NCI-H345 (cell line): ENCODE measurements at regions not wholly inside any gene's neighbourhood (a gene's known extent, or its start where the extent isn't known, plus 50 kb on each side); places are given as distances from the start of the nearest gene placed in this dataset.
"Not testable (repeated sequence)": the region's sequence is repeated elsewhere in the genome, so short reads cannot be mapped to it uniquely, and the experiment has no call there.

Experiments used
- DNase-seq: peaks from one replicate; lab custom pipeline; 2025; lab: John Stamatoyannopoulos, UW

DNA sequence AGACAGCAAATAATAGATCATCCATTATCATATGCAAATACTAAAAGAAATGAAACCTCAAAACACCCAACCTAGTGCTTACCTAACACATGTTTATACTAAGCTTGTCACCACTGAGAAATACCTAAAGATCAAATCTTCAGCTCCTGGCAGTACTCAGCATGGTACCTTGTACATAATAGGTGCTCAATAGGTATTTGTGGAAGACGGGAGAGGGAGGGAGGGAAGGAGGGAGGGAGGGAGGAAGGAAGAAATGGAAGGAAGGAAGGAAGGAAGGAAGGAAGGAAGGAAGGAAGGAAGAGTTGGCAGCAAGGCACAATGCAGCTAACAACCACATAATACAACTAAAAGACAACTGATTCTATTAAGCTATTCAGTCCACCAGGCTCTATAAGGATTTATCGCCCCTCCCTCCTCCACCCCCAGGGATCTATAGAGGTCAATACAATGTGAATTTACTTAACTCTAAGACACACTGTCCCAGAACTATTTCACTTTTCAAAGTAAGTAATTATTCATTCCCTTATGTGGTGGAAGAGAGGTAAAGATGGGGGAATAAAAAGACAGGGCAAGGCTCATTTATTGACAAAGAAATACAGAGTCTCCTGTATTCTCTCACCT, 328.9 kb downstream of the PAPSS1 start:
- DNase-seq = no peak

DNA sequence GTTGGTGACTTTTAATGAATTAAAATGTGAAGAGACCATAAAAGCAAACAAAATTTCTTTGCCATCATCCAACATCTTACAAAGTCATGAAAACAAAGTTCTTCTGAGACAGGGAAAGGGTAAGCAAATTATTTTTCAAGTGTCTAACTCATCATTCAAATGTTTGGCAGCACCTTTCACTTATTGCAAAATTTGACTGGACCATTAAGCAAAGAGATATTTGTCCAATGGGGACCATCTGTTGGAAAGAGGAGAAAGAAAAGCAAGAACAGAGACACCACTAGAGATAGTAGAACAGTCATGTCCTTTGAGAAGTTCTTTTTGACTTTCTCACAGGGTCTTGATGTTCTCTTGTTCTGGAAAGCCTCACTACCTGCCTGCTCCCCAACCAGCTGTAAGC, 330.1 kb downstream of the PAPSS1 start:
- DNase-seq = no peak

DNA sequence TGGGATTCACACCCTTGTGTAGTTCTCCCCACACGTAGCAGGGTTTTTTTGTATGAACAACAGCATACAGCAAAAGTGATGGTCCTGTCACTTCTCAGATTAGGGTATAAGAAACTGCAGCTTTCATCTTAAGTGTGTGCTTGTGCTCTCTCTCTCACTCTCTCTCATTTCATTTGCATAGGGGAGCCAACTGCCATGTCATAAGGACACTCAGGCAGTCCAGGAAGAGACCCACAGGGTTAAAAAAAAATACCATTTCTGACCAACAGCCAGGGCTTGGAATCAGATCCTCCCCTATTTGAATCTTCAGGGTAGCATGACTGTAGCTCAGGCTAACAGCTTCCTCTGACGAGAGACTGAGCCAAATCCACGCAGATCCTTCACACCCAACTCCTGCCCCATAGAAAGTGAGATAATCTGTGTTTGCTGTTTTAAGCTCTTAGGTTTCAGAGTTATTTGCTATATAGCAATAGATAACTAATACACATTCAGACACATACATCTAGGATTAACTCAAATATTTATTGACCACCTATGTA, 331.2 kb downstream of the PAPSS1 start:
- DNase-seq = no peak

GRCh38 chr4:107380836-107381438, 339.1 kb downstream of the PAPSS1 start:
- no peak for DNase-seq

DNA sequence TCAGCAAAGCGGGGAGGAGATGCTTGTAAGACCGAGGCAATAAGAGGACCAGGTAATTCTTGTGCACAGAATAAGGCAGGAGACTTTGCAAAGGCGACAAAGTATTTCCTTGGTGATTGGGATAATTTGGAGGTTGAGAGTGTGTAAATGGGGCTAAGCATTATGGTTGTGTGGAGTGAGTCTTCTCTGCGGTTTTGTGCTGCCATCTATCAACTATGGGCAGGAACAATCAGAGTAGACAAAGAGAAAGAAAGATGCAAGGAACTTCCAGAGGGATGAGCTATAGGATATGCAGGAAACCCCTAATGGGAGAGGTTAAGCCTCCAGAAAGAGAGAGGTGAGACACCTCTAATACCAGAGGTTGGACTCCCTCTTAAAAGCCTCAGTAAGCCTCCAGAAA, 339.8 kb downstream of the PAPSS1 start:
- DNase-seq = no peak

DNA sequence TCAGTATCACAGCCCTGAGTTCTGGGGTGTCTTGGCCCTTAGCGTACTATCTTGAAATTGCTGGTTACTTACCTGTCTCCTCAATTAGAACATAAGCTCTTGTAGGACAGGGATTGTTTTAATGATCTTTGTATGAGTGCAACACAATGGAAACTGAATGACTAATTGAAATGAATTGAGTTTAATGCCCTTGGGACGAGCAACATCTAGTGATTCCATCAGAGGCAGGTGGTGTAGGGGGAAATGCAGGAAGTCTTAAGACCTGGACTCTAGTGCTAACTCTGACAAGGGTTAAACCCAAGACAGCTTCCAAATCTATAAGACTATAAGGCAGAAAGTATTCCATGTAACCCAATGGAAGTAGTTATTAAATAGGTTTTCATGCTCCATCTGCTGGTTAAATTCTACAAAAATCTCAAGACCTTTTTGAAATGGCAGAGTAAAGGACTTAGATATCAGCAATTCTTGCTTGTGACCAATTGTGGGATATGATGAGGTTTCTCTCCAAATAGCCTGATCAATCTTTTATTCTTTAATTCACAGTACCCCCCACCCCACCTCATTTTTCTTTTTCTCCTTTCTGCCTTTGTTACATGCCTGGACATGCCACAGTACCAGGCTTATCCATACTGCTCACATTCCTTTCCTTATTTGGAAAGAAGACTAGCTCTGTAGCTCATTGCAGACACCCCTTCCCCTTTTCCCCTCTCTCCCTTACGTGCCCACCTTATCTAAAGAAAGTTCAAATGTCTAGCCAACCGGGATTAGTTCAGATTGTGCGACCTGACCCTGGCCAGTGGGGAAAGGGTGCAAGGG, 340.8 kb downstream of the PAPSS1 start:
- no peak for DNase-seq

DNA sequence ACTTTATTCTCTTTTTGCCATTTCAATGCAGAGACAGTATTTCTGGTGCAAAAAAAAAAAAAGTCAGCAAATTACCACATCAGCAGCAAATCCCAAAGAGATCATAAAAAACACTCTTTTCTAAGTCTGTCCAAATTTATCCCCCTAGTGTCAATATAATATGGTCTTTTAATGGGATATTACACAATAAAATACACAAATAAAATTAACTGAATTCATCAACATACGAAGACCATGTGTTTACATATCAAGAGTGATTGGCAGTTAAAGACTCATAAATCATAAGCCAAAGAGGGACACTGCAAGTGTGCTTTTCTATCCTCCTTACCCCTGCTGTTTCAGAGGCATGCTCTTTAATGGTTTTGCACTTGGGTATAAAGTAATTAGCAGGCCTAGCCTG, 340.2 kb upstream of the DKK2 start:
- DNase-seq = no peak

GRCh38 chr4:107366900-107367299, 330.8 kb upstream of the DKK2 start:
- no peak for DNase-seq

GRCh38 chr4:107366016-107366735, 330.1 kb upstream of the DKK2 start:
- no peak for DNase-seq

GRCh38 chr4:107363125-107363524, 327.0 kb upstream of the DKK2 start:
- DNase-seq = no peak

DNA sequence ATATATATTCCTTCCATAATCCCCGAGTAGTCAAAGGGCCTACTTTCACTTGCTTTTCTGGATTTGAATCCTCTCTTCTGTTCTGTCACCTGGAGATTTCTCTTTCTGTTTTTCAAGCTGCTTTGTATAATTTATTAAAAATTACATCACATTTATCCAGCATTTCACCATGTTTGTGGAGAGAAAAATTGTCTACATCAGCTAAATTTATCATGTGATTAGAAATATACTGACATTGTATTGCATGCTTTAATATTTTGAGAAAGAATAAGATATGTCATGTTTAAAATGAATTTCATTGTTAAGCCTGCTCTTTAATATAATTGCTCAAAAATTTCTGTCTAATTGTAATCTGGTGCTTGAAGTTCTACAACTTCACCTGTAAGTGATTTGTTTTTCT, 323.1 kb upstream of the DKK2 start:
- DNase-seq = no peak

DNA sequence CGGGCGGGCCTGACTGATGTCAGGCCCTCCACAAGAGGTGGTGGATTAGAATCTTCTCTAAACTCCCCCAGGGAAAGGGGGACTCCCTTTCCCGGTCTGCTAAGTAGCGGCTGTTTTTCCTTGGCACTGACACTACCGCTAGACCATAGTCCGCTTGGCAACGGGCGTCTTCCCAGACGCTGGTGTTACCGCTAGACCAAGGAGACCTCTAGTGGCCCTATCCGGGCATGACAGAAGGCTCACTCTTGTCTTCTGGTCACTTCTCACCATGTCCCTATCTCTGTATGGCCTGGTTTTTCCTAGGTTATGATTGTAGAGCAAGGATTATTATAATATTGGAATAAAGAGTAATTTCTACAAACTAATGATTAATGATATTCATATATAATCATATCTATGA, 318.2 kb upstream of the DKK2 start:
- not testable (repeated sequence) for DNase-seq

GRCh38 chr4:107351196-107351595, 315.1 kb upstream of the DKK2 start:
- DNase-seq = no peak

GRCh38 chr4:107349732-107350131, 313.6 kb upstream of the DKK2 start:
- no peak for DNase-seq

DNA sequence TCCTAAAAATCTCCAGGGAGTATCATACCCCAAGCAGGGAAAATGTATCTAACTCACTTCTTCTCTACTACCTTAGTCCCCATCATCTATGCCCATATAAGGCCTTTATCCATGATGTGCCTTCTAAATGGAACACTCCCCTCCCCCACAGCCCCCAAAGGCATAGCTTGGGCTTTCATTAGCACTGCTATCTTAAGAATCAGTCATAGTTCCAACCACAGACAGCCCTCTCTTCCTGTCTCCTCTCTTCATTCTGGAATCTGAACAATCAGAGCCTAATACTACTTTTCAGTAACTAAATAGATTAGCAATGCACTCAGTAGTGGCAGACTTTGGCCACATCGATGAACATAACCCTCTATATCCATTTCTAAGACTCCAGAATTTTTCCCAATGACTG, 313.2 kb upstream of the DKK2 start:
- DNase-seq = no peak

GRCh38 chr4:107348188-107349050, 312.3 kb upstream of the DKK2 start:
- DNase-seq = no peak

DNA sequence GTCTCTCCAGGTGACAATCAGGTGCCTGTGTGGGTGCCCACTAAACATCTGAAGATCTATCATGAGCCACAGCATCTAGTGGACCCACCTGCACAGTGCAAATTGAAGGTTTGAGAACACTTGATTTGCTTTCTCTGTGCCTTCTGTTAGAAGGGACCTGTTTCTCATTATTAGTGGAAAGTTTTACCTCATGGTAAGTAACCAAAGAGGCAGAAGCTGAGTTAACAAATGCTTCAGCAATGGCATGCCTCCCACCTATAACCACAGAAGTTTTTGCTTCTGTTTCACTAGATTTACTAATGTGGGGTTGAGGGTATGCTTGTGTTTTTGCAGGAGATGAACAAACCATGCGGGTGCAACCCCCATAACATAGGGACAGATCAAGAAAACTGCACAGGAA, 297.4 kb upstream of the DKK2 start:
- no peak for DNase-seq

GRCh38 chr4:107332656-107333055, 296.5 kb upstream of the DKK2 start:
- DNase-seq = not testable (repeated sequence)

DNA sequence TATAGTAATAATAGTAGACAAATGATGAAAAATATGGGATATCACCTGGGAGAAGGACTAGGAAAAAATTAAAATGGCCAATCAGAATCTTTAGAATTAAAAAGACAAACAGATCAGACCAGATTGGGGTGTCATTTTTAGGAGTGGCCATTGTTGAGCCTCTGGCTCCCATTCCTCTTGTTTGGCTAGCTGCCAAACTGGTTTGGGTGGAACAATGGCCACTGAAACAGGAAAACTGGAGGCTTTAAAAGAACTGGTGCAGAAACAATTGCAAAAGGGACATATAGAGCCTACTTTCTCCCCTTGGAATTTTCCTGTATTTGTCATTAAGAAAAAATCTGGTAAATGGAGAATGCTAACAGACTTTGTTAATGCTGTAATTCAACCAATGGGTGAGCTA, 294.8 kb upstream of the DKK2 start:
- DNase-seq = no peak

DNA sequence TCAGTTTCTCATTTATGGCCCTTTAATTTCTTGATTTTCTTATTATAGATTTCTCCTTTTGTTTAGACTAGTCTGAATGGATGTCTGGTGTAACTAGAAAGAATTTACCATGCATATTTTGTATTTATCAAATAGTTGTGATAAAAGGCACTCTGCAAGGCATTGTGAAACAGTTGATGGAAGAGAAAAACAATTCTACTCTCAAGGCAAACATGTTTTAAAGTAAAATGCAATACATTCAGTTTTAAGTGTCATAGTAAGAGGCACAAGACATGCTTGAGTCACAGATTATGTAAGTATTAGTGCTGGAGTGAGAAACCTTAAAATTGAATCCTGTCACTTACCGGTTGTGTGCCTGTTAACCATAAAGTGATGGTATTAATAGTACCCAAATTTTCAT, 283.3 kb upstream of the DKK2 start:
- no peak for DNase-seq

GRCh38 chr4:107318078-107318477, 282.0 kb upstream of the DKK2 start:
- no peak for DNase-seq

DNA sequence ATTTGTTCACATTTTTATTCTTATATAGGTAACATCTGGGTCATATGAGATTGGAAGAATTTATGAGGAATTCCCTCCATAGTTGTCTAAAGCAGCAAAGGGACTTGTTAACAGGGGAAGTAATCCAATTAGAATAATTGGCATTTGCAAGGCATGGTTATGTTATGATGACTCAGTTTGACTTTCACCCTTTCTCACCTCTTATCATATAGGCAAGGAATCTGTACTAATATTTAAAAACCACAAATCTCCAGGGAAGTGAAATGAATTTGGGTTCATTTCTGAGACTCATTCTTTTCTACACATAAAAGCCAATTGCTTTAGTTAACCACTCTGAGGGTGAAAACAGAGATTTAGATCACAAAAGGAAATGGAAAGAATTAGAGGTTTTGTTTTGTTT, 281.5 kb upstream of the DKK2 start:
- no peak for DNase-seq
